ENCODE measurements at regions not wholly inside any gene's neighbourhood (a gene's known extent, or its start where the extent isn't known, plus 50 kb on each side); places are given as distances from the start of the nearest gene placed in this dataset.
"Not testable (repeated sequence)": the region's sequence is repeated elsewhere in the genome, so short reads cannot be mapped to it uniquely, and the experiment has no call there.

GRCh38 chr2:183465048-183465447 lies 340.8 kb downstream of the NUP35 start:
- DNase-seq, result no peak

GRCh38 chr2:183474912-183475695 lies 350.9 kb downstream of the NUP35 start:
- DNase-seq, result no peak

GRCh38 chr2:183476490-183476889 lies 352.2 kb downstream of the NUP35 start:
- DNase-seq, result no peak

GRCh38 chr2:183477296-183477695 lies 353.1 kb downstream of the NUP35 start:
- no peak for DNase-seq

GRCh38 chr2:183478941-183479595 lies 354.8 kb downstream of the NUP35 start:
- DNase-seq, result not testable (repeated sequence)

- DNase-seq, result no peak
Measured at GRCh38 chr2:183487326-183487725, 363.1 kb downstream of the NUP35 start.

- no peak for DNase-seq
Measured at GRCh38 chr2:183488421-183488820, 364.2 kb downstream of the NUP35 start.

GRCh38 chr2:183490489-183490888 lies 366.2 kb downstream of the NUP35 start:
- no peak for DNase-seq

- DNase-seq, result no peak
Measured at GRCh38 chr2:183490914-183491313, 366.7 kb downstream of the NUP35 start.

GRCh38 chr2:183493040-183493439 lies 368.8 kb downstream of the NUP35 start:
- no peak for DNase-seq

GRCh38 chr2:183495079-183495478 lies 370.8 kb downstream of the NUP35 start:
- DNase-seq, result no peak

GRCh38 chr2:183495589-183496267 lies 371.5 kb downstream of the NUP35 start:
- no peak for DNase-seq

GRCh38 chr2:183497861-183498260 lies 373.6 kb downstream of the NUP35 start:
- DNase-seq, result no peak

- DNase-seq, result no peak
Measured at GRCh38 chr2:183505911-183506310, 381.7 kb downstream of the NUP35 start.

GRCh38 chr2:183511154-183511553 lies 386.9 kb downstream of the NUP35 start:
- DNase-seq, result no peak

GRCh38 chr2:183519371-183520056 lies 395.3 kb downstream of the NUP35 start:
- no peak for DNase-seq

- DNase-seq, result no peak
Measured at GRCh38 chr2:183521911-183522310, 397.7 kb downstream of the NUP35 start.

- DNase-seq, result no peak
Measured at GRCh38 chr2:183522489-183523266, 398.4 kb downstream of the NUP35 start.

- DNase-seq, result no peak
Measured at GRCh38 chr2:183530333-183530901, 406.2 kb downstream of the NUP35 start.

GRCh38 chr2:183532514-183532913 lies 408.3 kb downstream of the NUP35 start:
- DNase-seq, result no peak

GRCh38 chr2:183533021-183533420 lies 408.8 kb downstream of the NUP35 start:
- DNase-seq, result no peak

GRCh38 chr2:183536290-183536689 lies 412.0 kb downstream of the NUP35 start:
- DNase-seq, result no peak
